Stomach smooth muscle (tissue), 2 donors: ENCODE measurements at regions not wholly inside any gene's neighbourhood (a gene's known extent, or its start where the extent isn't known, plus 50 kb on each side); places are given as distances from the start of the nearest gene placed in this dataset.

Experiments
- H3K27ac ChIP-seq: one replicate; pipeline ENCODE4 v1.7.0; 2013; ENCODE audit warnings: mild to moderate bottlenecking, low read length, inconsistent platforms
- H3K27me3 ChIP-seq, 2 donors: one replicate each; pipeline ENCODE4 v1.7.0; 2013; ENCODE audit warnings: low read length in 2 of 2; ENCODE audit not compliant: insufficient read depth in 2 of 2, control insufficient read depth in 1 of 2
- H3K36me3 ChIP-seq, 2 donors: one replicate each; pipeline ENCODE4 v1.7.0; 2013; ENCODE audit warnings: low read length in 2 of 2; ENCODE audit not compliant: control insufficient read depth in 2 of 2, insufficient read depth in 2 of 2
- H3K4me1 ChIP-seq: one replicate; pipeline ENCODE4 v1.7.0; 2013; ENCODE audit warnings: low read length; ENCODE audit not compliant: control insufficient read depth, insufficient read depth
- H3K4me3 ChIP-seq, 2 donors: one replicate each; pipeline ENCODE4 v1.7.0; 2013; ENCODE audit warnings: low read length in 2 of 2
- H3K9ac ChIP-seq, 2 donors: one replicate each; pipeline ENCODE4 v1.7.0; 2013; ENCODE audit warnings: low read length in 2 of 2, mild to moderate bottlenecking in 1 of 2
- H3K9me3 ChIP-seq, 2 donors: one replicate each; pipeline ENCODE4 v1.7.0; 2013; ENCODE audit warnings: low read length in 2 of 2; ENCODE audit not compliant: control insufficient read depth in 2 of 2
- donor health status: healthy.
- donor health status: Pancreatic carcinoma.

GRCh38 chr11:103644676-103645075, 391.8 kb upstream of the DDI1 start:
- Histone ChIP-seq H3K36me3 (no peaks in the 10 kb centered on the region), H3K27me3 (no peaks in the 10 kb centered on the region), H3K4me3 (no peak overlapping the region), H3K4me1 (no peaks in the 10 kb centered on the region), H3K27ac (no peak overlapping the region), H3K9me3 (no peaks in the 10 kb centered on the region), H3K9ac (no peak overlapping the region)

- H3K27me3 ChIP-seq = no peaks in the 10 kb centered on the region
- no peaks in the 10 kb centered on the region for H3K36me3 ChIP-seq
- peaks cover 0 to 3% of the 10 kb centered on the region in 2 donors for H3K9me3 ChIP-seq
- H3K9ac ChIP-seq = no peak overlapping the region
- no peak overlapping the region for H3K4me3 ChIP-seq
- H3K4me1 ChIP-seq = no peaks in the 10 kb centered on the region
- H3K27ac ChIP-seq = no peak overlapping the region
Measured at GRCh38 chr11:103648054-103648453, 388.4 kb upstream of the DDI1 start.

- no peak overlapping the region for H3K9ac ChIP-seq
- peaks cover 0 to 3% of the 10 kb centered on the region in 2 donors for H3K9me3 ChIP-seq
- no peaks in the 10 kb centered on the region for H3K36me3 ChIP-seq
- H3K4me1 ChIP-seq = no peaks in the 10 kb centered on the region
- no peak overlapping the region for H3K4me3 ChIP-seq
- H3K27me3 ChIP-seq = no peaks in the 10 kb centered on the region
- no peak overlapping the region for H3K27ac ChIP-seq
Measured at GRCh38 chr11:103648670-103649400, 387.6 kb upstream of the DDI1 start.

- Histone ChIP-seq H3K4me3 (no peak overlapping the region), H3K9me3 (peaks cover 0 to 3% of the 10 kb centered on the region in 2 donors), H3K27me3 (no peaks in the 10 kb centered on the region), H3K9ac (no peak overlapping the region), H3K36me3 (no peaks in the 10 kb centered on the region), H3K27ac (no peak overlapping the region), H3K4me1 (no peaks in the 10 kb centered on the region)
Measured at GRCh38 chr11:103649401-103649895, 387.0 kb upstream of the DDI1 start.

GRCh38 chr11:103650330-103650729, 386.1 kb upstream of the DDI1 start:
- Histone ChIP-seq H3K9me3 (peaks cover 0 to 3% of the 10 kb centered on the region in 2 donors), H3K27me3 (no peaks in the 10 kb centered on the region), H3K27ac (no peak overlapping the region), H3K4me3 (no peak overlapping the region), H3K36me3 (no peaks in the 10 kb centered on the region), H3K4me1 (no peaks in the 10 kb centered on the region), H3K9ac (no peak overlapping the region)

GRCh38 chr11:103651341-103651998, 385.0 kb upstream of the DDI1 start:
- Histone ChIP-seq H3K9me3 (peaks cover 0 to 3% of the 10 kb centered on the region in 2 donors), H3K27me3 (no peaks in the 10 kb centered on the region), H3K4me1 (no peaks in the 10 kb centered on the region), H3K9ac (no peak overlapping the region), H3K36me3 (no peaks in the 10 kb centered on the region), H3K27ac (no peak overlapping the region), H3K4me3 (no peak overlapping the region)

GRCh38 chr11:103652013-103652412, 384.4 kb upstream of the DDI1 start:
- Histone ChIP-seq H3K4me1 (no peaks in the 10 kb centered on the region), H3K9ac (no peak overlapping the region), H3K36me3 (no peaks in the 10 kb centered on the region), H3K9me3 (peaks cover 0 to 3% of the 10 kb centered on the region in 2 donors), H3K4me3 (no peak overlapping the region), H3K27me3 (no peaks in the 10 kb centered on the region), H3K27ac (no peak overlapping the region)

GRCh38 chr11:103656382-103656781, 380.1 kb upstream of the DDI1 start:
- no peaks in the 10 kb centered on the region for H3K36me3 ChIP-seq
- H3K27ac ChIP-seq = no peak overlapping the region
- H3K27me3 ChIP-seq = no peaks in the 10 kb centered on the region
- H3K9ac ChIP-seq = no peak overlapping the region
- no peak overlapping the region for H3K4me3 ChIP-seq
- peaks cover 0 to 3% of the 10 kb centered on the region in 2 donors for H3K9me3 ChIP-seq
- H3K4me1 ChIP-seq = no peaks in the 10 kb centered on the region

- no peaks in the 10 kb centered on the region for H3K4me1 ChIP-seq
- no peaks in the 10 kb centered on the region for H3K36me3 ChIP-seq
- no peak overlapping the region for H3K4me3 ChIP-seq
- H3K9me3 ChIP-seq = no peaks in the 10 kb centered on the region
- no peaks in the 10 kb centered on the region for H3K27me3 ChIP-seq
- no peak overlapping the region for H3K27ac ChIP-seq
- no peak overlapping the region for H3K9ac ChIP-seq
Measured at GRCh38 chr11:103659206-103659618, 377.2 kb upstream of the DDI1 start.

GRCh38 chr11:103659743-103660142, 376.7 kb upstream of the DDI1 start:
- Histone ChIP-seq H3K4me3 (no peak overlapping the region), H3K27ac (no peak overlapping the region), H3K36me3 (no peaks in the 10 kb centered on the region), H3K9ac (no peak overlapping the region), H3K4me1 (no peaks in the 10 kb centered on the region), H3K27me3 (no peaks in the 10 kb centered on the region), H3K9me3 (no peaks in the 10 kb centered on the region)

- H3K36me3 ChIP-seq = no peaks in the 10 kb centered on the region
- H3K4me1 ChIP-seq = no peaks in the 10 kb centered on the region
- no peak overlapping the region for H3K27ac ChIP-seq
- no peaks in the 10 kb centered on the region for H3K9me3 ChIP-seq
- H3K4me3 ChIP-seq = no peak overlapping the region
- H3K27me3 ChIP-seq = no peaks in the 10 kb centered on the region
- H3K9ac ChIP-seq = no peak overlapping the region
Measured at GRCh38 chr11:103661185-103661584, 375.3 kb upstream of the DDI1 start.
